ENCODE measurements at regions not wholly inside any gene's neighbourhood (a gene's known extent, or its start where the extent isn't known, plus 50 kb on each side); places are given as distances from the start of the nearest gene placed in this dataset.

DNA sequence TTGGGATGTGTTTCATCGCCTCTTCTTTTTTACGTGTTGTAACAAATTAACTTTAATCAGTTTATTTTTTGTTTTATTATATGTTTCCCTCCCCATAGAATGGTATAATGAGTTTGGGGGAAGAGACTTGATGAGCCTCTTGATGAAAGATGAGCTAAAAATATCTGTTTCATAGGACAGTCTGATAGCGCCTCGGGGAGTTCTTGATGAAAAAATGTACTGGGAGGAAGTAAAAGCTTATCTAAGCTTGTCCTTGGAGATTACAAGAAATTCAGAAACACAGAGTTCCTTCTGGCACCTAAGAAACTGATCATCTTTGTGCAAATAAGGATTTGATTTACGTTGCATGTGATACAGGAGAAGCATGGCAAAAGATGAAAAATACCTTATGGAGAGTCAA lies 350.2 kb upstream of the CDH8 start:
- TF ChIP-seq, protein P1, sequence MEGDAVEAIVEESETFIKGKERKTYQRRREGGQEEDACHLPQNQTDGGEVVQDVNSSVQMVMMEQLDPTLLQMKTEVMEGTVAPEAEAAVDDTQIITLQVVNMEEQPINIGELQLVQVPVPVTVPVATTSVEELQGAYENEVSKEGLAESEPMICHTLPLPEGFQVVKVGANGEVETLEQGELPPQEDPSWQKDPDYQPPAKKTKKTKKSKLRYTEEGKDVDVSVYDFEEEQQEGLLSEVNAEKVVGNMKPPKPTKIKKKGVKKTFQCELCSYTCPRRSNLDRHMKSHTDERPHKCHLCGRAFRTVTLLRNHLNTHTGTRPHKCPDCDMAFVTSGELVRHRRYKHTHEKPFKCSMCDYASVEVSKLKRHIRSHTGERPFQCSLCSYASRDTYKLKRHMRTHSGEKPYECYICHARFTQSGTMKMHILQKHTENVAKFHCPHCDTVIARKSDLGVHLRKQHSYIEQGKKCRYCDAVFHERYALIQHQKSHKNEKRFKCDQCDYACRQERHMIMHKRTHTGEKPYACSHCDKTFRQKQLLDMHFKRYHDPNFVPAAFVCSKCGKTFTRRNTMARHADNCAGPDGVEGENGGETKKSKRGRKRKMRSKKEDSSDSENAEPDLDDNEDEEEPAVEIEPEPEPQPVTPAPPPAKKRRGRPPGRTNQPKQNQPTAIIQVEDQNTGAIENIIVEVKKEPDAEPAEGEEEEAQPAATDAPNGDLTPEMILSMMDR (IDR thresholded peaks at IDR 0.05; ENCODE audit: insufficient read depth, low read length): no peak
- TF ChIP-seq POLR2AphosphoS5 (IDR thresholded peaks at IDR 0.05; ENCODE audit: low read depth): no peak

All from HL-60 (cell line).